ENCODE measurements at regions not wholly inside any gene's neighbourhood (a gene's known extent, or its start where the extent isn't known, plus 50 kb on each side); places are given as distances from the start of the nearest gene placed in this dataset.

DNA sequence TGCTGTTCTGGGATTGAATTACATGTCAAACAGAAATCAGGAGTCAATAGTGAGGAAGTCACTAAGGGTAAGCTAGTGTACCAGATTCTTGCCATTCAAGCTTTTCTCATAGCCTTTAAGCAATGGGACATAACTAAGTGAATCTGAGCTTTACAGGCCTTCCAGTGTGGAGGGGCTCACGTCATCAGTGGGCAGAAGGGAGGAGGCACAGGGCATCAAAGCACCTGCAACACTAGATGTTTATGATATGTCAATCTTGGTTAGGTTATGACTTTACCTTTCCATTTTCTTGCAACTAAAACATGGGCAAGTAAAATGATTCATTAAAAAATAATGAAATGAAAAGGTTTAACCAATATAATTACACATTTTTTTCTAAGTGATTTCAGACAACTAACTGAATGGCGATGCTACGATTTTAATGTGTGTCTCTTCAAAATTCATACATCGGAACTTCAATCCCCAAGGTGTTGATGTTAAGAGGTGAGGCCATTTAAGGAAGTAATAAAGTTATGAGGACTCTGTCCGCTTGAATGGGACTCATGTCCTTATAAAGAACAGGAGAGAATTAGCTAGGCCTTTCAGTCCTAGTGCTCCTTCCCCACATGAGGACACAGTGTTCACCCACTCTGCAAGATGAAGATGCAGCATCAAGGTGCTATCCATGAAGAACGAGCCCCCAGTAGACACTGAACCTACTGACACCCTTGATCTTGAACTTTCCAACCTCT, 1169.2 kb upstream of the NXPH2 start:
- TF ChIP-seq, protein P1, sequence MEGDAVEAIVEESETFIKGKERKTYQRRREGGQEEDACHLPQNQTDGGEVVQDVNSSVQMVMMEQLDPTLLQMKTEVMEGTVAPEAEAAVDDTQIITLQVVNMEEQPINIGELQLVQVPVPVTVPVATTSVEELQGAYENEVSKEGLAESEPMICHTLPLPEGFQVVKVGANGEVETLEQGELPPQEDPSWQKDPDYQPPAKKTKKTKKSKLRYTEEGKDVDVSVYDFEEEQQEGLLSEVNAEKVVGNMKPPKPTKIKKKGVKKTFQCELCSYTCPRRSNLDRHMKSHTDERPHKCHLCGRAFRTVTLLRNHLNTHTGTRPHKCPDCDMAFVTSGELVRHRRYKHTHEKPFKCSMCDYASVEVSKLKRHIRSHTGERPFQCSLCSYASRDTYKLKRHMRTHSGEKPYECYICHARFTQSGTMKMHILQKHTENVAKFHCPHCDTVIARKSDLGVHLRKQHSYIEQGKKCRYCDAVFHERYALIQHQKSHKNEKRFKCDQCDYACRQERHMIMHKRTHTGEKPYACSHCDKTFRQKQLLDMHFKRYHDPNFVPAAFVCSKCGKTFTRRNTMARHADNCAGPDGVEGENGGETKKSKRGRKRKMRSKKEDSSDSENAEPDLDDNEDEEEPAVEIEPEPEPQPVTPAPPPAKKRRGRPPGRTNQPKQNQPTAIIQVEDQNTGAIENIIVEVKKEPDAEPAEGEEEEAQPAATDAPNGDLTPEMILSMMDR (IDR thresholded peaks at IDR 0.05; ENCODE audit: low read depth, low read length), result no peak
- TF ChIP-seq EZH2phosphoT487 (IDR thresholded peaks at IDR 0.05; ENCODE audit: low read depth), result no peak

All from OCI-LY3 (cell line).